NCI-H1436 (cell line): ENCODE measurements at regions not wholly inside any gene's neighbourhood (a gene's known extent, or its start where the extent isn't known, plus 50 kb on each side); places are given as distances from the start of the nearest gene placed in this dataset.

Source experiments
- DNase-seq: peaks from one replicate; lab custom pipeline; 2025; lab: John Stamatoyannopoulos, UW

GRCh38 chr4:136526517-136526916 is 1005.8 kb downstream of the PCDH18 start:
- DNase-seq = no peak

GRCh38 chr4:136524039-136524438 is 1008.3 kb downstream of the PCDH18 start:
- no peak for DNase-seq

GRCh38 chr4:136516371-136516770 is 1015.9 kb downstream of the PCDH18 start:
- no peak for DNase-seq

GRCh38 chr4:136505020-136505419 is 1027.3 kb downstream of the PCDH18 start:
- DNase-seq = no peak

GRCh38 chr4:136495851-136496250 is 1036.4 kb downstream of the PCDH18 start:
- DNase-seq = no peak

- no peak for DNase-seq
Observed at GRCh38 chr4:136495076-136495475, 1037.2 kb downstream of the PCDH18 start.

- no peak for DNase-seq
Observed at GRCh38 chr4:136489101-136489500, 1043.2 kb downstream of the PCDH18 start.

- no peak for DNase-seq
Observed at GRCh38 chr4:136484996-136485395, 1047.3 kb downstream of the PCDH18 start.

GRCh38 chr4:136476753-136477152 is 1055.5 kb downstream of the PCDH18 start:
- no peak for DNase-seq

GRCh38 chr4:136471051-136471450 is 1061.2 kb downstream of the PCDH18 start:
- DNase-seq = no peak

- DNase-seq = no peak
Observed at GRCh38 chr4:136465691-136466090, 1066.6 kb downstream of the PCDH18 start.

- no peak for DNase-seq
Observed at GRCh38 chr4:136463941-136464340, 1068.4 kb downstream of the PCDH18 start.

- DNase-seq = no peak
Observed at GRCh38 chr4:136461533-136461932, 1070.8 kb downstream of the PCDH18 start.

- no peak for DNase-seq
Observed at GRCh38 chr4:136458326-136458725, 1074.0 kb downstream of the PCDH18 start.

- no peak for DNase-seq
Observed at GRCh38 chr4:136457577-136457976, 1074.7 kb downstream of the PCDH18 start.

GRCh38 chr4:136457004-136457403 is 1075.3 kb downstream of the PCDH18 start:
- no peak for DNase-seq

- no peak for DNase-seq
Observed at GRCh38 chr4:136443006-136443405, 1089.3 kb downstream of the PCDH18 start.

GRCh38 chr4:136442447-136442846 is 1089.8 kb downstream of the PCDH18 start:
- DNase-seq = no peak

- DNase-seq = no peak
Observed at GRCh38 chr4:136441629-136442282, 1090.5 kb downstream of the PCDH18 start.

- DNase-seq = no peak
Observed at GRCh38 chr4:136438645-136439044, 1093.6 kb downstream of the PCDH18 start.

- no peak for DNase-seq
Observed at GRCh38 chr4:136424052-136424451, 1108.2 kb downstream of the PCDH18 start.

- no peak for DNase-seq
Observed at GRCh38 chr4:136414981-136415380, 1117.3 kb downstream of the PCDH18 start.

- no peak for DNase-seq
Observed at GRCh38 chr4:136412708-136413107, 1119.6 kb downstream of the PCDH18 start.

- no peak for DNase-seq
Observed at GRCh38 chr4:136400829-136401228, 1131.5 kb downstream of the PCDH18 start.
